ENCODE measurements at regions not wholly inside any gene's neighbourhood (a gene's known extent, or its start where the extent isn't known, plus 50 kb on each side); places are given as distances from the start of the nearest gene placed in this dataset.

DNA sequence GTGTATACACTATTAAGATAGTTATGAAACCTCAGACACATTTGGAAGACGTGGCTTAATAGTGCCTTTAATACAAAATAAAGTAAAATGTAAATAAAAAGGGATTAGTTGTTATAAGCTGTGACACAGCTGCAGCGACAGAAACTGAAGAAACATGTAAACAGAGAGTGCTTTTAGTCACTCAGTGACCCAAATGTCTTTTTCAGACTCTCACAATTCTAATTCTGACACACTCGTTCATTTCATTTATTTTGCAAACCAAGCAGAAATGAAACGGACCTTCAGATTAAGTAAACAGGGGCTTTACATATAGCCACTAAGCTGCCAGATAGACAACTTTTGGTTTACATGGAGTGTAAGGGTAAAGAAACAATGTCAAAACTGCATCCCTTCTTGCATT lies 181.0 kb upstream of the ETAA1 start:
- H3K4me3 ChIP-seq: no peak overlapping the region
- H3K4me1 ChIP-seq: no peaks in the 10 kb centered on the region
- TF ChIP-seq, protein P1, sequence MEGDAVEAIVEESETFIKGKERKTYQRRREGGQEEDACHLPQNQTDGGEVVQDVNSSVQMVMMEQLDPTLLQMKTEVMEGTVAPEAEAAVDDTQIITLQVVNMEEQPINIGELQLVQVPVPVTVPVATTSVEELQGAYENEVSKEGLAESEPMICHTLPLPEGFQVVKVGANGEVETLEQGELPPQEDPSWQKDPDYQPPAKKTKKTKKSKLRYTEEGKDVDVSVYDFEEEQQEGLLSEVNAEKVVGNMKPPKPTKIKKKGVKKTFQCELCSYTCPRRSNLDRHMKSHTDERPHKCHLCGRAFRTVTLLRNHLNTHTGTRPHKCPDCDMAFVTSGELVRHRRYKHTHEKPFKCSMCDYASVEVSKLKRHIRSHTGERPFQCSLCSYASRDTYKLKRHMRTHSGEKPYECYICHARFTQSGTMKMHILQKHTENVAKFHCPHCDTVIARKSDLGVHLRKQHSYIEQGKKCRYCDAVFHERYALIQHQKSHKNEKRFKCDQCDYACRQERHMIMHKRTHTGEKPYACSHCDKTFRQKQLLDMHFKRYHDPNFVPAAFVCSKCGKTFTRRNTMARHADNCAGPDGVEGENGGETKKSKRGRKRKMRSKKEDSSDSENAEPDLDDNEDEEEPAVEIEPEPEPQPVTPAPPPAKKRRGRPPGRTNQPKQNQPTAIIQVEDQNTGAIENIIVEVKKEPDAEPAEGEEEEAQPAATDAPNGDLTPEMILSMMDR (IDR thresholded peaks at IDR 0.05): no peak
- 69 to 74% (median 73%) methylated on average over 4 of the region's 4 CpGs for WGBS, 3 donors
- H3K36me3 ChIP-seq (ENCODE audit: insufficient read depth in 1 of 2, low read depth in 1 of 2): no peaks in the 10 kb centered on the region
- no peaks in the 10 kb centered on the region for H3K27me3 ChIP-seq (ENCODE audit: insufficient read depth in 3 of 3, low read length in 2 of 3)
- ATAC-seq (no peak), DNase-seq (no peak)
- no peak overlapping the region for H3K27ac ChIP-seq
- intact Hi-C loops (cut with DNase I): no loop called here
- peaks cover 4% of the 10 kb centered on the region for H3K9me3 ChIP-seq

DNA sequence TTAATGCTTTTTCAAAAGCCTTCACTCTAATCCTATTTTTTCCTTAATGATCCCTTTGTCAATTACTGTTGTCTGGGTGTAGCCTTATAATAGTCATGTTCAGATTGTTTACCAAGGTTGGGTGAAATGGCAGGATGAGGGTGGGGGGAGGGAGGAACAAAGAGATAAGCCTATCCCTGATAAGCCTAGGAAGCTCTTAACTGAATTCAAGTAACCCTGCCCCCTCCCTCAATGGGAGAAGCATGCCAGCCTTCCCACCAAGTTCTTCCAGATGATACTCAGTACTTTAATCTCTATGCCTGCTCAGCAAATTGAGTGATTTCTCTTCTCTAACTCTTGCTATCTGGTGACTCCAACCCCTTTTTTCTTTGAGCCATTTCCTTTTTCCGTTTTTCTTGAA lies 180.3 kb upstream of the ETAA1 start:
- no peak for ATAC-seq
- Histone ChIP-seq H3K4me1 (no peaks in the 10 kb centered on the region), H3K27ac (no peak overlapping the region), H3K27me3 (ENCODE audit: insufficient read depth in 3 of 3, low read length in 2 of 3) (no peaks in the 10 kb centered on the region), H3K36me3 (ENCODE audit: insufficient read depth in 1 of 2, low read depth in 1 of 2) (no peaks in the 10 kb centered on the region), H3K9me3 (peaks cover 4% of the 10 kb centered on the region), H3K4me3 (no peak overlapping the region)
- TF ChIP-seq, protein P1 (IDR thresholded peaks at IDR 0.05): no peak
- no peak for DNase-seq
- WGBS, 3 donors: 61 to 69% (median 68%) methylated on average over 1 of the region's 1 CpG
- intact Hi-C loops (cut with DNase I): no loop called here

DNA sequence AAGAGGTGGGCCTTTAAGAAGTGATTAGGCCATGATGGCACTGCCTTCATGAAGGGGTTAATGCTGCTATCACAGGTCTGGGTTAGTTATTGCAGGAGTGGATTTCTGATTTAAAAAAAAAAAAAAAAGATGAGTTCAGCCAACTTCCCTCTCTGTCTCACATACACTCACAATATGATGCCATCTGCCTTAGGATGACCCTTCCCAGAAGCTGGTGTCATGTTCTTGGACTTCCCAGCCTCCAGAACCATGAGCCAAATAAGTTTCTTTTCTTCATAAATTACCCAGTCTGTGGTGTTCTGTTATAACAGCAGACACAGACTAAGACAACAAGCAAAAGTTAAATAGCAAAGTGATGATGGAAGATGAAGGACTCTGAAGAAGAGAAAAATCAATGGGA lies 179.7 kb upstream of the ETAA1 start:
- no peak overlapping the region for H3K4me3 ChIP-seq
- intact Hi-C loops (cut with DNase I): no loop called here
- H3K36me3 ChIP-seq (ENCODE audit: insufficient read depth in 1 of 2, low read depth in 1 of 2): no peaks in the 10 kb centered on the region
- TF ChIP-seq, protein P1 (IDR thresholded peaks at IDR 0.05): no peak
- no peak for DNase-seq
- H3K4me1 ChIP-seq: no peaks in the 10 kb centered on the region
- peaks cover 4% of the 10 kb centered on the region for H3K9me3 ChIP-seq
- H3K27ac ChIP-seq: no peak overlapping the region
- no peak for ATAC-seq
- no peaks in the 10 kb centered on the region for H3K27me3 ChIP-seq (ENCODE audit: insufficient read depth in 3 of 3, low read length in 2 of 3)

DNA sequence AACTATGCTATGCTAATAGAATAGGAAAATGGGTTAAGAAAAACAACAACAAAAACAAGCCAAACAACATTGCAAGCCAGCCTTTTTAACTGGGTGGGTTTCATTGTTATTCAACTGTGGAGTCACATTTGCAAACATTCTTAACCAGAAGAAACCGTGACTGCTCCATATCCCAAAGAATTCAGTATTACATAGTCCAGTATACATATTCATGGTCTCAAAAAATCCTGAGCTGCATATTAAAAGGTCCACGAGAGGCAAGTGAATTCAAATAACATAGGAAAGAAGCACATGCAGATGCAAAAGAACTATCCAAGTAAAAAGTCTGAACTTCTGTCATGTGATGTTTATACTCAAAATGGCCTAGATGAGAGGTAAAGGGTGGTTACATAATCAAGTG lies 179.1 kb upstream of the ETAA1 start:
- Histone ChIP-seq H3K4me1 (no peaks in the 10 kb centered on the region), H3K4me3 (no peak overlapping the region), H3K36me3 (ENCODE audit: insufficient read depth in 1 of 2, low read depth in 1 of 2) (no peaks in the 10 kb centered on the region), H3K27ac (no peak overlapping the region), H3K9me3 (peaks cover 4% of the 10 kb centered on the region), H3K27me3 (ENCODE audit: insufficient read depth in 3 of 3, low read length in 2 of 3) (no peaks in the 10 kb centered on the region)
- WGBS, 3 donors: 88 to 91% (median 89%) methylated on average over 2 of the region's 2 CpGs
- intact Hi-C loops (cut with DNase I): no loop called here
- ATAC-seq (no peak), DNase-seq (no peak)
- TF ChIP-seq, protein P1 (IDR thresholded peaks at IDR 0.05): no peak

DNA sequence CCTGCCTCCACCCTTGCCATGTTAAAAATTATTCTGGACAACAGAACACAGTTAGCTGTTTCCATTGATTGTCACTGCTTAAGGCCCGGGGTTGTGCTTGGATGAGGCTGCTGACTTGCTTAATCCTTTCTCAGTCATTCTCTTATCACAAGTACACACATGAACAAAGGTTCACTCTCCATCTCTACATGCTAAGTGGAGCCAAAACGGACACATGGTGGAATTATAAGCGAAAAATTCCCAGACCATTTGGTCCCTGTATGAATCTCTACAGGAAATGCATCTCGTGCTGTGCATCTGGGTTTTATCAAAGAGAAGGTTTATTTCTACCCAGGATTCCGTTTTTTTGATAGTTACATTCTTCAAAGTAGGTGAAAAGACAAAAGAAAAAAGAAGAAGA lies 177.5 kb upstream of the ETAA1 start:
- TF ChIP-seq, protein P1 (IDR thresholded peaks at IDR 0.05): no peak
- no peak for ATAC-seq
- no peak overlapping the region for H3K27ac ChIP-seq
- H3K36me3 ChIP-seq (ENCODE audit: insufficient read depth in 1 of 2, low read depth in 1 of 2): no peaks in the 10 kb centered on the region
- H3K27me3 ChIP-seq (ENCODE audit: insufficient read depth in 3 of 3, low read length in 2 of 3): no peaks in the 10 kb centered on the region
- WGBS, 3 donors: 57 to 65% (median 61%) methylated on average over 5 of the region's 5 CpGs
- DNase-seq: no peak
- no peaks in the 10 kb centered on the region for H3K4me1 ChIP-seq
- no peak overlapping the region for H3K4me3 ChIP-seq
- intact Hi-C loops (cut with DNase I): no loop called here
- H3K9me3 ChIP-seq: peaks cover 4% of the 10 kb centered on the region

Measured in psoas muscle (tissue), 7 donors.